ENCODE measurements at regions not wholly inside any gene's neighbourhood (a gene's known extent, or its start where the extent isn't known, plus 50 kb on each side); places are given as distances from the start of the nearest gene placed in this dataset.

GRCh38 chr15:81774309-81774708 lies 271.5 kb downstream of the MEX3B start:
- TF ChIP-seq CTCF (IDR thresholded peaks at IDR 0.05) (no peak), POLR2A (IDR thresholded peaks at IDR 0.05) (no peak)
